HG03460 (cell line): ENCODE measurements at regions not wholly inside any gene's neighbourhood (a gene's known extent, or its start where the extent isn't known, plus 50 kb on each side); places are given as distances from the start of the nearest gene placed in this dataset.
"Not testable (repeated sequence)": the region's sequence is repeated elsewhere in the genome, so short reads cannot be mapped to it uniquely, and the experiment has no call there.

Source experiments
- ATAC-seq: cut with Tn5 transposase; IDR thresholded peaks from one replicate; pipeline ENCODE4 v1.9.1; 2021; ENCODE audit not compliant: unreplicated experiment

DNA sequence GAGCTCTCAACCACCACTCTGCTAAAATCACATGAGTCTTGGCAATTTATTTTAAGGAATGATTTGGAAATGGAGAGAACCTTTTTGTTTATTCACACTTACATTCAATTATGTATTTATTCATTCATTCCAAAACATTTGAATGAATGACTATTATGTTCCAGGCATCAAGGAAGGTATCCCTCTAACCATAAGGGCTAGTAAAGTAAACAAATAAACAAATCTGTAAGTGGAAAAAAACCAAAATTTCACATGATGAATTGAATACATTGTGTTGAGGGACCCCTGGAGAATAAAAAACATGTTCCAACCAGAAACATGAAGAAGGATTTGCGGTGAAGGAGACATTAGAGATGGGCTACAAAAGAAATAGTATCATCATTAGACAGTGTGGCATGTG, 677.8 kb downstream of the TOX3 start:
- no peak for ATAC-seq

DNA sequence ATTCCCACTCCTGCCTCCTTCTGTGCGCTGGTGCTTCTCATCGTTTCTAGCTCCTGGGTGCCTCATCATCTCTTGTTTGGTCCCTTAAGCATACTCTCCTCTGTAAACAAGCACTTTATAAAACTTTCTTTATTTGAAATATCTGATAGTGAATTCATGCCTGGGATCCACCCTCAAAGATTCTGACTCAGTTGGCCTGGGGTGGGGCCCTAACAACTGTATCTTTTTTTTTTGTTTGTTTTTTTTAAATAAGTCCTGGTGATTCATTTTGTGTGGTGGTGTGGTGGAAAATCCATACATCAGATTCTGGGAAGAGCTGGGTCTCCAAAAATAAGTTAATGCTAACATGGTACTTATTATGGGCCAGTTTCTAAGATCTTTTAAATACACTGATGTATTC, 678.3 kb downstream of the TOX3 start:
- no peak for ATAC-seq

GRCh38 chr16:51867386-51868065, 679.4 kb downstream of the TOX3 start:
- ATAC-seq = no peak

GRCh38 chr16:51864575-51864974, 682.4 kb downstream of the TOX3 start:
- ATAC-seq = no peak

GRCh38 chr16:51854401-51854951, 692.5 kb downstream of the TOX3 start:
- no peak for ATAC-seq

GRCh38 chr16:51853586-51853985, 693.4 kb downstream of the TOX3 start:
- no peak for ATAC-seq

- no peak for ATAC-seq
Observed at GRCh38 chr16:51852892-51853291, 694.1 kb downstream of the TOX3 start.

DNA sequence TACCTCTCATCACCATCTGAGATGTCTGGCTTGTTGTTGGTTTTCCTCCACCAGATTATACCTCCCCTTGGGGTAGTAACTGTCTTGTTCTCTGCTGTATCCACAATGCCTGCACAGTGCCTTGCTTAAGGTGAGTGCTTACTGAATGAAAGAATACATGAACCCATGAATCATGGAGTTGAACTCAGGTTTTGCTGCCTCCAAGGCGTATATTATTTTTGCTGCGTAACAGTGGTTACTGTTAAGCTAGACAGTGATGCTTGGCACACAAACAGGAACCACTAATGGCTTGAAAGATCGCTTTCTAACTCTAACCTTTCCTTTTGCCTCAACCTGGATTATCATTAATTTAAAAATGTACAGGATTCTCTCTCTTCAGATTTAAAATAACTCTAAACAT, 695.8 kb downstream of the TOX3 start:
- ATAC-seq = no peak

- ATAC-seq = no peak
Observed at GRCh38 chr16:51849715-51850114, 697.2 kb downstream of the TOX3 start.

- no peak for ATAC-seq
Observed at GRCh38 chr16:51845586-51846305, 694.7 kb upstream of the SALL1 start.

DNA sequence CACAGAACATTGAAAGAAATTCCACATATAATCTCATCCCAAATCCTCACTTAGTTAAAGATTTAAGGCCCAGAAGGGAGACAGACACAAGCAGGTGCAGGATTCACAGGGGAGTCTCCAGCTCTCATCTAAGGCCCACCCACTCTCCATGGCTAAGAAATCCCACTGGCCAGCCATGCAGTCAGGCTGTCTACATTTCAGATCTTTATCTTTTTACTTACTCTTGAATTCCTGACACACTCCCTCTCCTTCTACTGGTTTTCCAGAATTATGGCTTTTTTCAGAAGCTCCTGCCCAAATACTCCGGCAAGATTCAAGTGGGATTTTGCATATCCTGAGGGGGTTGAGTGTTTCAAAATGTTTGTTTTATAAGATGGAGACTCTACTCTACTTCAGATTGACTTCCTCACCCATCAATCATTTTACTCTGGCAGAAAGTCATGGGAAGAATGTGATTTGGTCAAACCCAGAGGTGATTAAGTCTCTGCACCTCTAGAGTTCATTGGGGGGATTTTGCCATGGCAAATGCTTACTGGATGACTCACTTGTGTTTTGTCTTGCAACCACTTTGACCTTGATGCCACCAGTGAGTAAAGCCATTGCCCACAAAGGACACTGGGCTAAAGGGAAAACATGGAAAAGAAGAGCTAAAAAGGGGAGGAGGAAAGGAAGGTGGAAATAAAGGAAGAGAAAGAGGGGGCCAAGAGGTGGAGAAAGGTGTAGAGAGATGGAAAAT, 688.8 kb upstream of the SALL1 start:
- ATAC-seq = no peak

- ATAC-seq = no peak
Observed at GRCh38 chr16:51834794-51835193, 683.7 kb upstream of the SALL1 start.

- no peak for ATAC-seq
Observed at GRCh38 chr16:51834133-51834532, 683.1 kb upstream of the SALL1 start.

DNA sequence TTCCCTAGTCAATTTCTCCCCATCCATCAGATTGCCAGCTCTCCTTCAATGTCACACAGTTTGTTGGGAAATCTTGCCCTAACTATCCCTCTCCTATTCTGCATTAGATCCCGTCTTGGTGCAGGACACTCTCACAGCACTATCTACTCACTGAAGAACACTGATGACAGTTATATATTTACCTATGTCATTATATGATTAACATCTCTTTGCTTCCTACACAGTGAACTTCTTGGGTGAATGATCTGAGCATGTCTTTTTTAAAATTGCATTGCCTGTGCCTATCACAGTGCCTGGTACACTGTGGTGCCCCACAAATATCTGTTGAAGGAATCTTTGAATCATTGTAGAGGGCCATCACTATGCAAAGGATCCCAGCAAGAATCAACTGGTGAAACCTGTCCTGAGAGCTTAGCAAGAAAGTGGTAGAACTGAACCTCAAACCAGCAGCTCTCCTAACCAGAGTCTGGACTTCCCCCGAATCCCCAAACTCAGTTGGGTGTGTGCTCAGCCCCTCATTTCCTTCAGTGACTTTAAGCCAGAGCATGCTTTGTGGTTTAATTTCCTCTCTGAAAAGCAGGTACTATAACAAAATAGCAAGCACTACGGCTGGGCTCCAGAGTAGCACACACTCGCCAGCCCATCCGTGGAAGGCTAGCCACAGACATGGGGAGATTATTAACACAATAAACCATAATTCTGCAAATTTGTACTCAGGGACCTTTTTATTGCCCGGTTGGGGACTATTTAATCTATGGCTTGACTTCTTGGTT, 680.7 kb upstream of the SALL1 start:
- ATAC-seq = no peak

DNA sequence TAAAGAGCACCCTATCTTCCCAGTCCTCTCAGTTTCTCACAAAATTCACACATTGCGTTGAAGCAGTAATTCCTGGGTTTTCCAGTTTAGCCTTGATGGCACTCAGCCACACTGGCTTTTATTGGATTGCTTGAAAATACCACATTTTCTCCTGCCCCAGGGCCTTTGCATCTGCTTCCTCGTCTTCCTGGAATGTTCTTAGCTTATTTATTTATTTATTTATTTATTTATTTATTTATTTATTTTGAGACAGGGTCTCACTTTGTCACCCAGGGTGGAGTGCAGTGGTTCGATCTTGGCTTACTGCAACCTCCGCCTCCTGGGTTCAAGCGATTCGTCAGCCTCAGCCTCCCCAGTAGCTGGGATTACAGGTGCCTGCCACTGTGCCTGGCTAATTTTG, 680.0 kb upstream of the SALL1 start:
- not testable (repeated sequence) for ATAC-seq

- ATAC-seq = no peak
Observed at GRCh38 chr16:51825779-51826178, 674.7 kb upstream of the SALL1 start.

GRCh38 chr16:51822471-51822870, 671.4 kb upstream of the SALL1 start:
- ATAC-seq = no peak

DNA sequence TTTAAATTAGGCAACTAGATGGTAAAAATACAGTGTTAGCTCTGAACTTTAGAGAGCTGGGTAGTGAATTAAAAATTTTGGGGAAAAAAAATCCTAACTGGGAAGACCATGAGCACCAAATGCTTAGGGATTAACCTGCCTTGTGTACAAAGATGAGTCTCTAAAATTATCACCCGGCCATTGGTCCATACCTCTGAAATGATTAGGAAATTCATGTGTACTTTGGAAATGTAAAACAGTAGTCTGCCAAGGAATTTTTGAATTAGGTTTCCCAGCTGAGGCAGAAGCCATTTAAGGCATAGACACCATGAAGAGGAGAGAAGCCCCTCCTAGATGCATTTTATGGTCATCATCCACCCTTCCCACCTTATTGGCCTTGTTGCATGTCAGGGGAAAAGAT, 670.5 kb upstream of the SALL1 start:
- ATAC-seq = no peak

DNA sequence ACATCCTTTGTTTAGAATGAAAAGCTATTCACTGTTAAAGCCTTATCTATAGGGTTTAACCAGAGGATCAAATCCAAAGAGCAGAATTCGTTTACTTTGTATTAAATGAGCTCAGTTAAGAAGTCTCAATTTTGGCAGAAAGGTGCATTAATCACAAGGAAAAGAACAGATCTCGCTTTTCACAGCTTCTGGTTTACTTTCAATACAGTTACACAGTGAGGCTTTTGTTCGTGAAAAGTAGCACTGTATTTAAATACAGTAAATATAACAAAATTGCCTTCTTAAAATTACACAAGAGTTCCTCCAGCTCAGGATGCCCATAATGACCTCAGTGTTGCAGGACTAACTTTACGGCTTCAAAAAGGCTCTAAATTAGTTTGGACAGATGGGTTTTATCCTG, 669.1 kb upstream of the SALL1 start:
- ATAC-seq = no peak

DNA sequence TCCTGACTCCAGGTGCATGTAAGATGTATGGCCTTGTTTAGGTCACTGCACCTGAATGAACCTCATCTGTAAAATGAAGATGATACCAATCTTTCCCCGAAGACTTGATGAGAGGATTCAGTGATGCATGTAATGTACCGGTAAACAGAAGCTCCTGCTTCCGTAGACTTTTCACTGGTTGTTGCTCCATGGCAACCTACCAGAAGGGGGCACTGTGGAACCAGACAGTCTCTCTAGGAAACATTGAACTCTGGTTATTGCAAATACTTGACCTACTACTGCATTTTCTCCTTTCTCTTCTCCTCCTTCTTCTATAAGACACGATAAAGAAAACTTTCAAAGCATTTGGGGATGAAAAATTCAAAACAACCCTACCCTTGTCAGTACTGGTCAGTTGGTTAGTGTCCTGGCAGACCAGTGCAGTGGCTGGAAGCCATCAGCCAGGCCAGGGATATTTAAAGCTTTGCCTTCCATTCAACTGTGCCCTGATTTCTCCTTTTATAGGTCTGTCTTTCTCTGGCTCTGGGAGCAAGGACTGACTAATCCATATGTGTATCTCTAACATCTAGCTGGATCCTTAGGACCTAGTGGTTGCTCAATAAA, 667.4 kb upstream of the SALL1 start:
- ATAC-seq = no peak

- ATAC-seq = no peak
Observed at GRCh38 chr16:51816929-51817328, 665.9 kb upstream of the SALL1 start.
